HCT116 (cell line): ENCODE measurements at regions not wholly inside any gene's neighbourhood (a gene's known extent, or its start where the extent isn't known, plus 50 kb on each side); places are given as distances from the start of the nearest gene placed in this dataset.
A peak's percentile ranks its signal among the peaks of the same experiment; 100 is the strongest.

Source experiments
- ATAC-seq: fragments of 200-7000 bp; cut with Tn5 transposase; 2 replicates; pipeline ENCODE4 v1.9.1; 2020; ENCODE audit warnings: mild to moderate bottlenecking, moderate library complexity
- BruUV-seq: library from RNA; stranded (reverse); fragments of 400-500 nt; replicated peaks from 2 replicates; lab custom pipeline; 2021; lab: Mats Ljungman, UMichigan
- CTCF ChIA-PET: fragments of 300-600 bp; sonication (Branson Sonifier 250); formaldehyde crosslinking; loops from one replicate; lab custom pipeline; 2021; ENCODE audit warnings: antibody characterized with exemption; lab: Charles Lee
- POLR2A ChIA-PET: fragments of 300-600, 350-600 bp; sonication (Branson Sonifier 250); formaldehyde crosslinking; loops from one replicate; lab custom pipeline; 2021; ENCODE audit warnings: antibody characterized with exemption; lab: Charles Lee
- RAD21 ChIA-PET, 2 experiments: fragments of 300-600 bp; sonication (Branson Sonifier 250); formaldehyde crosslinking; loops; one replicate each; lab custom pipeline; 2023; ENCODE audit warnings: low total read pairs in 2 of 2; ENCODE audit not compliant: uncharacterized antibody in 2 of 2, unreplicated experiment in 2 of 2, low non-redundant PET in 1 of 2; lab: Charles Lee
- DNase-seq: peaks from one replicate; pipeline ENCODE4 v3.0.0-alpha.2; 2010; ENCODE audit warnings: low read depth, low spot score
- H2AFZ ChIP-seq: fragments of 200-600 bp; shearing (Covaris generic), sonication (generic); 2 replicates; pipeline ENCODE4 v1.6.1; 2017; ENCODE audit warnings: low read depth, mixed run types, mixed read lengths, antibody characterized with exemption, low read length; ENCODE audit not compliant: poor library complexity, severe bottlenecking
- H3K27ac ChIP-seq: 2 replicates; pipeline ENCODE4 v1.5.1; 2012; ENCODE audit warnings: low read depth, low read length
- H3K27me3 ChIP-seq: fragments of 200-600 bp; sonication (generic); 2 replicates; pipeline ENCODE4 v1.6.1; 2016; ENCODE audit warnings: mixed run types, low read length, mixed read lengths; ENCODE audit not compliant: insufficient read depth
- H3K36me3 ChIP-seq, 2 experiments: fragments of 200-500 bp in 1 of 2; fragments of 200-600 bp in 1 of 2; sonication (Bioruptor generic) in 1 of 2; sonication (generic) in 1 of 2; 2 replicates each; pipeline versions ENCODE4 v1.5.1 to v1.6.1; 2014 to 2016; ENCODE audit warnings: low read length in 2 of 2, inconsistent platforms in 1 of 2, mixed read lengths in 1 of 2, mixed run types in 1 of 2; ENCODE audit not compliant: insufficient read depth in 2 of 2, control insufficient read depth in 1 of 2
- H3K4me1 ChIP-seq, 2 experiments: fragments of 200-600 bp in 1 of 2; sonication (generic) in 1 of 2; 2 replicates each; pipeline versions ENCODE4 v1.5.1 to v1.6.1; 2012 to 2017; ENCODE audit warnings: low read length in 2 of 2, inconsistent platforms in 1 of 2, mild to moderate bottlenecking in 1 of 2, mixed read lengths in 1 of 2, mixed run types in 1 of 2, moderate library complexity in 1 of 2; ENCODE audit not compliant: insufficient read depth in 2 of 2, control insufficient read depth in 1 of 2
- H3K4me2 ChIP-seq: fragments of 200-600 bp; sonication (generic); 2 replicates; pipeline ENCODE4 v1.6.1; 2017; ENCODE audit warnings: mixed run types, low read length, mixed read lengths
- H3K4me3 ChIP-seq, 2 experiments: fragments of 200-600 bp in 1 of 2; sonication (generic) in 1 of 2; replicated peaks in 1 of 2; 2 replicates each; pipeline ENCODE4 v1.5.1; 2011 to 2016; ENCODE audit warnings: low read length in 2 of 2, control low read depth in 1 of 2, low read depth in 1 of 2, mild to moderate bottlenecking in 1 of 2, mixed read lengths in 1 of 2, mixed run types in 1 of 2
- H3K79me2 ChIP-seq: fragments of 200-600 bp; sonication (generic); 2 replicates; pipeline ENCODE4 v1.6.1; 2017; ENCODE audit warnings: mild to moderate bottlenecking, mixed run types, low read length, moderate library complexity, mixed read lengths; ENCODE audit not compliant: insufficient read depth
- H3K9ac ChIP-seq: fragments of 200-600 bp; sonication (generic); 2 replicates; pipeline ENCODE4 v1.6.1; 2016; ENCODE audit warnings: low read length, mixed read lengths
- H3K9me2 ChIP-seq: fragments of 200-600 bp; sonication (generic), shearing (Covaris generic); 2 replicates; pipeline ENCODE4 v1.6.1; 2017; ENCODE audit warnings: mixed run types, mild to moderate bottlenecking, moderate library complexity; ENCODE audit not compliant: insufficient read depth
- H3K9me3 ChIP-seq, 2 experiments: fragments of 200-500 bp in 1 of 2; fragments of 200-600 bp in 1 of 2; sonication (Bioruptor generic) in 1 of 2; sonication (generic) in 1 of 2; 2 replicates each; pipeline ENCODE4 v1.6.1; 2014 to 2017; ENCODE audit warnings: low read length in 2 of 2, mixed read lengths in 2 of 2, inconsistent platforms in 1 of 2, low read depth in 1 of 2, mild to moderate bottlenecking in 1 of 2, mixed run types in 1 of 2, moderate library complexity in 1 of 2; ENCODE audit not compliant: control insufficient read depth in 1 of 2, insufficient read depth in 1 of 2
- H4K20me1 ChIP-seq: fragments of 200-600 bp; sonication (generic), shearing (Covaris generic); 2 replicates; pipeline ENCODE4 v1.6.1; 2017; ENCODE audit warnings: mixed run types, mild to moderate bottlenecking, moderate library complexity; ENCODE audit not compliant: insufficient read depth
- CEBPB ChIP-seq: IDR thresholded peaks from 2 replicates; pipeline ENCODE4 v1.6.1; 2012; ENCODE audit warnings: low read depth
- EGR1 ChIP-seq: IDR thresholded peaks from 2 replicates; pipeline ENCODE4 v1.6.1; 2012; ENCODE audit warnings: low read depth
- EZH2phosphoT487 ChIP-seq: fragments of 200-600 bp; IDR thresholded peaks from 2 replicates; pipeline ENCODE4 v1.6.1; 2018; ENCODE audit warnings: antibody characterized with exemption, borderline replicate concordance
- FOSL1 ChIP-seq: IDR thresholded peaks from 2 replicates; pipeline ENCODE4 v1.6.1; 2012; ENCODE audit warnings: low read depth
- POLR2AphosphoS5 ChIP-seq: IDR thresholded peaks from 2 replicates; pipeline ENCODE4 v1.6.1; 2011; ENCODE audit warnings: mild to moderate bottlenecking, low read depth, low read length, moderate library complexity
- YY1 ChIP-seq: IDR thresholded peaks from 2 replicates; pipeline ENCODE4 v1.6.1; 2011; ENCODE audit warnings: low read length, low read depth, moderate library complexity, mild to moderate bottlenecking; ENCODE audit not compliant: insufficient replicate concordance; ENCODE audit errors: extremely low read depth
- intact Hi-C: fragments of 100-400 bp; cut with micrococcal nuclease; formaldehyde crosslinking; loops from 2 replicates; pipeline ENCODE4 v1.10.0; 2022

GRCh38 chr10:120103738-120104560 lies 211.4 kb downstream of the SEC23IP start:
- Histone ChIP-seq H3K4me2 (no peak overlapping the region), H4K20me1 (no peaks in the 10 kb centered on the region), H3K9me3 (no peaks in the 10 kb centered on the region), H3K27ac (no peak overlapping the region), H3K4me3 (no peak overlapping the region), H3K4me1 (no peaks in the 10 kb centered on the region), H3K9me2 (no peaks in the 10 kb centered on the region), H3K36me3 (no peaks in the 10 kb centered on the region), H2AFZ (no peak overlapping the region), H3K79me2 (no peaks in the 10 kb centered on the region), H3K27me3 (peaks cover 83% of the 10 kb centered on the region), H3K9ac (no peak overlapping the region)
- ChIA-PET POLR2A (no interaction called here), RAD21 (no interaction called here), CTCF (interaction anchor here (0.6 to 1.0 kb wide), 2 partner anchors 118 to 305 kb away, joined by 3 to 5 read pairs; no protein-coding TSS in a partner anchor)
- BruUV-seq: no TSS peak
- ATAC-seq (peak; percentile 32), DNase-seq (no peak)
- intact Hi-C loops: no loop called here
- no peak for TF ChIP-seq EGR1
- TF ChIP-seq EZH2phosphoT487: 0 out of 2 replicates have a peak, but pooled peaks have one; percentile 23

GRCh38 chr10:120105001-120105400 lies 212.5 kb downstream of the SEC23IP start:
- TF ChIP-seq FOSL1: no peak
- TF ChIP-seq YY1: no peak
- no peak for TF ChIP-seq POLR2AphosphoS5
- no peak for TF ChIP-seq CEBPB
- intact Hi-C loops: no loop called here
- Histone ChIP-seq H3K27me3 (peaks cover 77% of the 10 kb centered on the region), H3K9me3 (no peaks in the 10 kb centered on the region), H3K4me2 (no peak overlapping the region), H3K27ac (no peak overlapping the region), H3K9ac (no peak overlapping the region), H3K36me3 (no peaks in the 10 kb centered on the region), H3K4me3 (no peak overlapping the region), H3K4me1 (no peaks in the 10 kb centered on the region), H2AFZ (no peak overlapping the region), H3K9me2 (no peaks in the 10 kb centered on the region), H4K20me1 (no peaks in the 10 kb centered on the region), H3K79me2 (no peaks in the 10 kb centered on the region)
- no TSS peak for BruUV-seq
- DNase-seq (no peak), ATAC-seq (no peak)
- ChIA-PET CTCF (no interaction called here), POLR2A (no interaction called here), RAD21 (no interaction called here)
